Mesothelial cell of epicardium (in vitro differentiated cells): ENCODE measurements at regions not wholly inside any gene's neighbourhood (a gene's known extent, or its start where the extent isn't known, plus 50 kb on each side); places are given as distances from the start of the nearest gene placed in this dataset.
"Not testable (repeated sequence)": the region's sequence is repeated elsewhere in the genome, so short reads cannot be mapped to it uniquely, and the experiment has no call there.

Experiments used
- DNase-seq, 2 experiments: peaks; one replicate each; pipeline ENCODE4 v3.0.0; 2021; ENCODE audit warnings: low spot score in 2 of 2; ENCODE audit not compliant: unreplicated experiment in 2 of 2
- H3K27ac Mint-ChIP-seq: 2 replicates; pipeline ENCODE4 v1.8.0; 2021; ENCODE audit warnings: mixed read lengths
- H3K27me3 Mint-ChIP-seq: 2 replicates; pipeline ENCODE4 v1.8.0; 2021; ENCODE audit warnings: low read depth, mixed read lengths
- H3K36me3 Mint-ChIP-seq: 2 replicates; pipeline ENCODE4 v1.8.0; 2021; ENCODE audit warnings: mixed read lengths
- H3K4me1 Mint-ChIP-seq: 2 replicates; pipeline ENCODE4 v1.8.0; 2021; ENCODE audit warnings: mixed read lengths
- H3K4me3 Mint-ChIP-seq: 2 replicates; pipeline ENCODE4 v1.8.0; 2021; ENCODE audit warnings: mild to moderate bottlenecking, moderate library complexity, mixed read lengths
- H3K9me3 Mint-ChIP-seq: 2 replicates; pipeline ENCODE4 v1.8.0; 2021; ENCODE audit warnings: mixed read lengths
- CTCF ChIP-seq: fragments of 200-600 bp; sonication (generic); IDR thresholded peaks from one replicate; pipeline ENCODE4 v1.5.0; 2021; ENCODE audit warnings: antibody characterized with exemption; ENCODE audit not compliant: unreplicated experiment

- DNase-seq: no peak
- no peaks in the 10 kb centered on the region for H3K9me3 Mint-ChIP-seq
- H3K36me3 Mint-ChIP-seq: no peaks in the 10 kb centered on the region
- peaks cover 2% of the 10 kb centered on the region for H3K27me3 Mint-ChIP-seq
- no peak for TF ChIP-seq CTCF
- H3K4me3 Mint-ChIP-seq: no peak overlapping the region
- no peaks in the 10 kb centered on the region for H3K4me1 Mint-ChIP-seq
- H3K27ac Mint-ChIP-seq: no peak overlapping the region
Observed at GRCh38 chr20:48524582-48524981, 303.2 kb downstream of the PREX1 start.

GRCh38 chr20:48523191-48523995 lies 304.4 kb downstream of the PREX1 start:
- peaks cover 2% of the 10 kb centered on the region for H3K27me3 Mint-ChIP-seq
- peak in 1 of 2 experiments; percentile 56 for DNase-seq
- no peaks in the 10 kb centered on the region for H3K36me3 Mint-ChIP-seq
- no peak overlapping the region for H3K27ac Mint-ChIP-seq
- no peaks in the 10 kb centered on the region for H3K9me3 Mint-ChIP-seq
- no peaks in the 10 kb centered on the region for H3K4me1 Mint-ChIP-seq
- no peak for TF ChIP-seq CTCF
- H3K4me3 Mint-ChIP-seq: no peak overlapping the region

GRCh38 chr20:48521121-48521520 lies 306.7 kb downstream of the PREX1 start:
- no peak overlapping the region for H3K27ac Mint-ChIP-seq
- TF ChIP-seq CTCF: no peak
- no peak overlapping the region for H3K4me3 Mint-ChIP-seq
- H3K4me1 Mint-ChIP-seq: peaks cover 2% of the 10 kb centered on the region
- DNase-seq: no peak
- no peaks in the 10 kb centered on the region for H3K36me3 Mint-ChIP-seq
- H3K9me3 Mint-ChIP-seq: no peaks in the 10 kb centered on the region
- H3K27me3 Mint-ChIP-seq: peaks cover 3% of the 10 kb centered on the region

GRCh38 chr20:48516196-48516595 lies 311.6 kb downstream of the PREX1 start:
- H3K9me3 Mint-ChIP-seq, H3K4me3 Mint-ChIP-seq, H3K4me1 Mint-ChIP-seq, H3K36me3 Mint-ChIP-seq, DNase-seq, H3K27me3 Mint-ChIP-seq, H3K27ac Mint-ChIP-seq: not testable (repeated sequence)

- not testable (repeated sequence) for H3K27ac Mint-ChIP-seq, H3K27me3 Mint-ChIP-seq, H3K9me3 Mint-ChIP-seq, H3K4me1 Mint-ChIP-seq, DNase-seq, H3K36me3 Mint-ChIP-seq, H3K4me3 Mint-ChIP-seq
Observed at GRCh38 chr20:48514577-48514976, 313.2 kb downstream of the PREX1 start.

- H3K27ac Mint-ChIP-seq, H3K4me1 Mint-ChIP-seq: not testable (repeated sequence)
Observed at GRCh38 chr20:48512539-48512938, 315.3 kb downstream of the PREX1 start.

GRCh38 chr20:48505066-48505465 lies 322.7 kb downstream of the PREX1 start:
- not testable (repeated sequence) for H3K4me1 Mint-ChIP-seq, H3K36me3 Mint-ChIP-seq, H3K4me3 Mint-ChIP-seq

More at GRCh38 chr20:48512539-48512938, 315.3 kb downstream of the PREX1 start:
- DNase-seq, H3K9me3 Mint-ChIP-seq, H3K36me3 Mint-ChIP-seq, H3K27me3 Mint-ChIP-seq, H3K4me3 Mint-ChIP-seq: not testable (repeated sequence)

More at GRCh38 chr20:48505066-48505465, 322.7 kb downstream of the PREX1 start:
- not testable (repeated sequence) for H3K27ac Mint-ChIP-seq, DNase-seq, H3K27me3 Mint-ChIP-seq
- peaks cover 15% of the 10 kb centered on the region for H3K9me3 Mint-ChIP-seq
